ENCODE measurements at regions not wholly inside any gene's neighbourhood (a gene's known extent, or its start where the extent isn't known, plus 50 kb on each side); places are given as distances from the start of the nearest gene placed in this dataset.

GRCh38 chr15:97009031-97009431, 678.5 kb downstream of the NR2F2 start:
- TF ChIP-seq, protein P1, sequence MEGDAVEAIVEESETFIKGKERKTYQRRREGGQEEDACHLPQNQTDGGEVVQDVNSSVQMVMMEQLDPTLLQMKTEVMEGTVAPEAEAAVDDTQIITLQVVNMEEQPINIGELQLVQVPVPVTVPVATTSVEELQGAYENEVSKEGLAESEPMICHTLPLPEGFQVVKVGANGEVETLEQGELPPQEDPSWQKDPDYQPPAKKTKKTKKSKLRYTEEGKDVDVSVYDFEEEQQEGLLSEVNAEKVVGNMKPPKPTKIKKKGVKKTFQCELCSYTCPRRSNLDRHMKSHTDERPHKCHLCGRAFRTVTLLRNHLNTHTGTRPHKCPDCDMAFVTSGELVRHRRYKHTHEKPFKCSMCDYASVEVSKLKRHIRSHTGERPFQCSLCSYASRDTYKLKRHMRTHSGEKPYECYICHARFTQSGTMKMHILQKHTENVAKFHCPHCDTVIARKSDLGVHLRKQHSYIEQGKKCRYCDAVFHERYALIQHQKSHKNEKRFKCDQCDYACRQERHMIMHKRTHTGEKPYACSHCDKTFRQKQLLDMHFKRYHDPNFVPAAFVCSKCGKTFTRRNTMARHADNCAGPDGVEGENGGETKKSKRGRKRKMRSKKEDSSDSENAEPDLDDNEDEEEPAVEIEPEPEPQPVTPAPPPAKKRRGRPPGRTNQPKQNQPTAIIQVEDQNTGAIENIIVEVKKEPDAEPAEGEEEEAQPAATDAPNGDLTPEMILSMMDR (IDR thresholded peaks at IDR 0.05), result no peak
- no peak for TF ChIP-seq POLR2A (IDR thresholded peaks at IDR 0.05)
- TF ChIP-seq POLR2AphosphoS5 (IDR thresholded peaks at IDR 0.05), result no peak

Data from breast epithelium (tissue), 3 donors.